HG02759 (cell line): ENCODE measurements at regions not wholly inside any gene's neighbourhood (a gene's known extent, or its start where the extent isn't known, plus 50 kb on each side); places are given as distances from the start of the nearest gene placed in this dataset.
"Not testable (repeated sequence)": the region's sequence is repeated elsewhere in the genome, so short reads cannot be mapped to it uniquely, and the experiment has no call there.

ENCODE experiments used
- ATAC-seq: cut with Tn5 transposase; IDR thresholded peaks from one replicate; pipeline ENCODE4 v1.9.1; 2021; ENCODE audit warnings: mild to moderate bottlenecking, moderate library complexity; ENCODE audit not compliant: unreplicated experiment

GRCh38 chr16:86222965-86223551, 287.3 kb upstream of the FOXF1 start:
- ATAC-seq, result no peak

- no peak for ATAC-seq
Measured at GRCh38 chr16:86224126-86224525, 286.2 kb upstream of the FOXF1 start.

GRCh38 chr16:86224629-86225028, 285.7 kb upstream of the FOXF1 start:
- no peak for ATAC-seq

- ATAC-seq, result no peak
Measured at GRCh38 chr16:86225905-86226371, 284.4 kb upstream of the FOXF1 start.

GRCh38 chr16:86227041-86227440, 283.3 kb upstream of the FOXF1 start:
- ATAC-seq, result no peak

- no peak for ATAC-seq
Measured at GRCh38 chr16:86227801-86228200, 282.5 kb upstream of the FOXF1 start.

GRCh38 chr16:86228713-86229112, 281.6 kb upstream of the FOXF1 start:
- ATAC-seq, result no peak

- ATAC-seq, result no peak
Measured at GRCh38 chr16:86229283-86229682, 281.0 kb upstream of the FOXF1 start.

- no peak for ATAC-seq
Measured at GRCh38 chr16:86229866-86230656, 280.3 kb upstream of the FOXF1 start.

- ATAC-seq, result no peak
Measured at GRCh38 chr16:86231321-86231995, 278.9 kb upstream of the FOXF1 start.

- ATAC-seq, result no peak
Measured at GRCh38 chr16:86231996-86232350, 278.4 kb upstream of the FOXF1 start.

- ATAC-seq, result no peak
Measured at GRCh38 chr16:86232496-86232895, 277.8 kb upstream of the FOXF1 start.

- not testable (repeated sequence) for ATAC-seq
Measured at GRCh38 chr16:86233506-86233905, 276.8 kb upstream of the FOXF1 start.

GRCh38 chr16:86239381-86239780, 270.9 kb upstream of the FOXF1 start:
- no peak for ATAC-seq

- no peak for ATAC-seq
Measured at GRCh38 chr16:86240716-86241363, 269.5 kb upstream of the FOXF1 start.

- no peak for ATAC-seq
Measured at GRCh38 chr16:86241681-86242080, 268.6 kb upstream of the FOXF1 start.

GRCh38 chr16:86242244-86243122, 267.8 kb upstream of the FOXF1 start:
- no peak for ATAC-seq

- ATAC-seq, result no peak
Measured at GRCh38 chr16:86243123-86243473, 267.2 kb upstream of the FOXF1 start.

GRCh38 chr16:86243571-86244154, 266.7 kb upstream of the FOXF1 start:
- no peak for ATAC-seq

GRCh38 chr16:86244158-86244557, 266.2 kb upstream of the FOXF1 start:
- no peak for ATAC-seq
